T-helper 22 cell (primary cell): ENCODE measurements at regions not wholly inside any gene's neighbourhood (a gene's known extent, or its start where the extent isn't known, plus 50 kb on each side); places are given as distances from the start of the nearest gene placed in this dataset.

Source experiments
- DNase-seq: peaks from one replicate; pipeline ENCODE4 v3.0.0-alpha.2; 2020; ENCODE audit warnings: low read depth

DNA sequence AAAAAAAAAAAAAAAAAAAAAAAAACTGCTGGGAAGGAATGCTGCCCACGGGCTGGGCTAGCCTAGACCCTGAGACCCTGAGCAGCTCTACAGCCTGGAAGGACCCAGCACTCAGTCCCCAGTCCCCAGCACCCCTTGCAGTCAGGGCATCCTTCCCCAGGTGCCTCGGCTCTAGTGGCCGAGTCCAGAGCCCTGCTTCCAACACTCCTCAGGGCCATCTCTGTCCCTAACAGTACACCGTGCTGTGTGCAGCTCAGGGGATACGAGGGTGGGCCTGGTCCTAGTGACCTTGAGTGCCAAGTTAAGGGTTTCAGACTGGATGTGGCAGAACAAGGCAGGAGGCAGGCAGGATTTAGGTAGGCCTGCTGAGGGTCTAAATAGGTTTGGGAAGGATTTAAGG, 50.2 kb upstream of the LRP8 start:
- no peak for DNase-seq

DNA sequence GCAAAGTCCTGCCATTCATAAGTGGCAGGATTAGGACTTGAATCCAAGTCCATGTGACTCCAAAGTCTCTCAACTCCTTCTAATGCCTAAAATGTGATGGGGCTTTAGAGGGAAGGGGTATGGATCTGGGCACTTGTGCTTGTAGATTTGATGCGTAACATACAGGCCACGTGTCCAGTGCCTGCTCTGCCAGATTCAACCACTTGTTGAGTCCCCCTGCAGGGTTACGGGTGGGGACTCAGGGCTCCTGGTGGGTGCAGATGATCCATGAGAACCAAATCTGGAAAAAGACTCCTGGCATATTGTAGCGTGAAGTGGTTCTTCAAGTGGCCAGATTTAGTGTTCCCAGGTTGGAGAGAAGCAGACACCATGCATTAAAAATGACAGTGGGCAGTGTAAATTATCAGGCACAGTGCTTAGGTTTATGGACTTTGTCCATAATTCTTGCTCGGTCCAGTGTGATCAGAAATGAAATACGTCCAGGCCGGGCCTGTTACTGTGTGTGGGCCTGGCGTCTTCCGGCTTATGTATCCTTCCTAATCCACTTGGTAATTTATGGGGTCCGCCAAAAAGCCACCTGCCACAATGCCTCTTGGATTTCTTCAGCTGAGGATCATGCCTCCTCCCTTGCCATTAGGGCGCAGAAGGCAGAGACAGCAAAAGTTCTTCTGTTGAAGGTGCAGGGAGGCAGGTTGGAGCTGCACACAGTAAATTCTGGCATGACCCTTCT, 51.2 kb upstream of the LRP8 start:
- no peak for DNase-seq

DNA sequence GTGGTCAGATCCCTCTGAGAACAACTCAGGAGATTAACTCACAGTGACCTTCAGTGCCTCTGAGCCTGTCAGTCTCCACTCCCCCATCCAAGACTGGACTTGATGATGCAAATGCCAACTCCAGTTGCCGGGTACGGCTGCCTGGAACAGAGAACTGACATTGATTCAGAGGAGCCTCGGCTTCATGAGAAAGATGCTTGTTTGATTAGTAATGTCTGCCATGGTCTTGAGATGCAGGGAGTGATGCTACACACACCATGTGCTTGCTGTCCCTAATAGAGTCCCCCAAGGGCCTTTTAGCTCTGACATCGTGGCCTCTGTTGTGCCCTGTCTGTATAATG, 51.8 kb upstream of the LRP8 start:
- DNase-seq = no peak

DNA sequence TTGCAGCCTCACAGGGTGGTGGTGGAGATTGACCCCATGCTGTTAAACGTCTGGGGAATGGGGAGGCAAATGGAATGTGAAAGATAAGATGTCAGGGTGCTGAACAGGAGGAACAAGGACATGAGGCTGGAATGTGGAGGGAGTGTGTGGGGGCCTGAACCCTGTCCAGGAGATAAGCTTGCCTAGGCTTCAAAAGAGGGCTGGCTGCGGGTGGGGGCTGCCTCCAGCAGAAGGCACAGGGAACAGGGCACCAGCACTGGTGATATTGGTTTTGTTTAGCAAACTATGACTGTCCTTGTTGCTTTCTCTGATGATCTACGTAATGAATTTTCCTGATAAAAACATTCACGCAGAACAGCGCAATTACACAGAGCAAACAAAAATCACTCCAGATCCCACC, 52.4 kb upstream of the LRP8 start:
- DNase-seq = no peak

DNA sequence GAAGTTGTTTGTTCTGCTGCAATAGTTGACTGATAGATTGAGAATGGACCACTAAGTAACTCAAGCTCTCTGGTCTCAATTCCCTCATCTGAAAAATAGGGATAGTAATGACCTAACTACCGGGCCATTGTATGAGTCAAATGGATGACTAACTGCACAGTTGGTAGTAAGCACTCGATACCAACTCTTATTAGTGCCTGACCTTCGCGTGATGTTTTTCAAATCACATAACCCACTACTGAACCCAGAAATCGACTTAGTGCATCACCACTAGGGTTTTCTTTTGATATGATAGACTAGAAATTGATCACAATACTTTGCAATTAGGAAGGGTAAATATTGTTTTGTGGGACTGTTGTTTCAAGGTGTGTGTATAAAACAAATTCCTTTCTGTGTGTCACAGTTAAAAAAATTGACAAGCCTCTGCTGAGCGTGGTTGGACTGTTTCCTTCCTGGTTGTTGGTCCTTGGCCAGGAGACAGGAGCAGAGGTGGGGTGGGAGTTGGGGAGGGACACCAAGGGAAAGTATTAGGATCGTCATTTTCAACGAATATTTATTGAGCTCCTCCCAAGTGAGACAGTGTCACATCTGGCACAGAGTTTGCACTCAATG, 54.0 kb upstream of the LRP8 start:
- no peak for DNase-seq

DNA sequence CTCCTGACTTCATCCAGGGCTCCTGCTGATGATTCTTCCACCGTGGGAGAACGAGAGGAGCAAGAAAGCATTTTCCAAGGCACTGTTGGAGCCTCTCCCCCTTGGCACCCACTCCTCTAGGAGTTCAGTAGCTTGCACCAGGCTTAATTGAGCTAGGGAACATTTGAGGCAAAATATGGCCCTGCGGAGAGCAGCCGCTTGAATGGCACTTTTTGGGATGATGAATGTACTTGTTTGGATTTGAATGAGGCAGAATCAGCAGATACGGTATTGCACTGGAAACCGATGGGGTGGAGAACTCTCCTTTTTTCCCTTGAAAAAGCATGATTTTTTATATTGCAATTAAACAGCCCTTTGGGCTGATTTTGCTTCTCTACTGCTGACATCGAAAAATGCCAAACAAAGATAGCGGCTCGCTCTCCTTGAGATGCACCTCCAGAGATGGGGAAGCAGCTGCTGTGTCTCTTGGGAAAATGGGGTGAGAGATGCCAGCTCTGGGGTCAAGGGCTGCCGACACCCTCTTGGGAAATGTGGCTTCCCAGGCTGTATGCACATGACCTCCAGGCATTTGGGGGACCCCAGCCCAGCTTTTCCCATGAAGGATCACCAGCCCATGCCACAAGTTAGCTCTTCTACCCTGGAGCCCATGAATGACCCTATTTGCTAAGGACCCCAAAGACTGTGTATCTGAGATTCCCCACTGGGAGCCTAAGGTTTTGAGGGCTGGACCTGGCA, 55.4 kb upstream of the LRP8 start:
- no peak for DNase-seq

DNA sequence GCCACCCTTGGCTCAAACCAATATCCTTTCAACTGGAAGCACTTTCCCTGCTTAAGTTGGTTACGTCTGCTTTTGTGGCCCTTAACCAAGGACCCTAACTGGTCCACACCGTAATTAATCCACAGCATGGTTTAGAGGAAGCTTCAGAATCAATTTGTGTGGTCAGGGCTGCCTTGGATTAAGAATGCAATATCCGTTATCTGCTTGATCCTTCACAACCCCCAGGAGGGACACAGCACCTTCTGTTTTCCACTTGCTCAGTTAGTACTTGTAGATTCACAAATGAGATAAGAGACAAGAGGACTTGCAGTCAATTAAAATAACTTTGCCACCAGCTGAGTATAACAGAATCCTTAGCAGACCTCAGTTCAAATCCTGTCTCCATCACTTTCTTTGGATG, 56.9 kb upstream of the LRP8 start:
- DNase-seq = no peak

DNA sequence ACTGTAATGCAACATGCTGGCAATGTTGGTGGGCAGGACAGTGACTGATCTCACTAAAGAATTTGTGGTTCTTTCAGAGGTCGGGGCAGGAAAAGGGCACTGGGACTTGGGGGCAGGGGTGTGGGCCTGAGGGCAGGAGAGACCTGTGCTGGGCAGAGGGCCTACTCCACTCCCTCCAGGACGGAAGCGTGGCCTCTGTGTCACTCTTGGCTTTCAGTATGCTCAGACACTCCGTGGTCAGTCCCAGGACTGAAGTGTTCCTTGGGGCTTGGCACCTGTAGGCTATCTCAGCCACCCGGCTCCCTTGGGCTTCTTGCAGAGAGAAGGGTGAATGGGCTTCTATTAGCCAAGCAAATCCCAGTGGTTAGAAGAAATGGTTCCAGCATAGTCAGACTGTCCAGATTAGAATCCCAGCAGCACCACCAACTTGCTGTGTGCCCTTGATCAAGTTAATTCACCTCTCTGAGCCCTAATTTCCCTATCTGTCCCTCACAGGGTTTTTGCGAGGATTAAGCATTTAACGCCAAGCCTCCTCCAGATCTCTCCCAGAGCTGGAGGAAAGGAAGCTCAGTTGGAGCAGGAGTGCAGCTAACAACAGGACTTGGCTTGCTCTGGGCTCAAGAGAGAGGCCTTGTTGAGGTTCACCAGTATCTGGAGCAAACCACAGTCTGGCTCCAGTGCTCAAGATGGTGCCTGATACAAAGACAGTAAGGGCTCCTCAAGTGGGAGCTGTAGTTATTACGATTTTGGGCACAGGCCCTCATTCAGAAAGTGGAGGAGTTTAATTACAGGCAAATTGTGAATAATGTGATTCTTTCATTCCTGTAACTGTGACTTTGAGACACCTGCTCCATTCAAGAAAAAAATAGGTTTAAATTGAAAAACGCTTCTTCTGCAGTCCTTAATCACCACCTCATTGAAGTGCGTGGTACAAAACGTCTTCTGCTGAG, 57.7 kb upstream of the LRP8 start:
- no peak for DNase-seq

DNA sequence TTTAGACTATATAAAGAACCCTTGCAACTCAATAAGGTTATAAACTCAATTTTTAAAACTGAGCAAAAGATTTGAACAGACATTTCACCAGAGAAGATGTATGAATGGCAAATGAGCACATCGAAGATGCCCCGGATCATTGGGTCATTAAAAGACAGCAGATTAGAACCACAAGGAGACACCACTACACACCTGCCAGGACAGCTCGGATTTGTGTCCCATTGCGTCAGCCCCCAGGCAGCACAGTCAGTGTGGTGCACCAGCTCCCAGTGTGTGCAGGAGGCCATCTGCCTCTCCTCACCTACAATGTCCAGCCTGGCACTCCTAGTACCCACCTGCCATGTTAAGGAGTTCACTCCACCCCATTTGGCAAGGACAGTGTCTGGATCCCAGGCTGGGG, 61.1 kb upstream of the LRP8 start:
- no peak for DNase-seq

DNA sequence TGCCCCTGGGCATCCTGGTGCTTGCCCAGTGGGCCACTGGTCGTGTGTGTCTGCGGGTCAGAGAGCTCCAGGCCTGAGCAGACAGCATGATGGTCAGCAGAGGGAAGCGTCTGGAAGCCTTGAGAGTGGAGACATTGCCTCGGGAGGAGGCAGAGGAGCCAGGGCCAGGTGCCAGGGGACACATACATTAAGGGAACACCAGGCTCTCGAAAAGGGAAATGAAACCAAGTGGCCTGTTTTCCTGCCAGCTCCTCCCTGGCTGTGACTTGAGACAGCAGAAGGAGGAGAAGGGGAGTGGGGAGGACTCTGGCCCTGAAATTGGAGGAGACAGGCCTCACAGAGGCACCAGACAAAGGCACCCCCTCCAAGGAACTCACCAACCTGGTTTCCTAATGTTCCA, 62.4 kb upstream of the LRP8 start:
- DNase-seq = no peak

DNA sequence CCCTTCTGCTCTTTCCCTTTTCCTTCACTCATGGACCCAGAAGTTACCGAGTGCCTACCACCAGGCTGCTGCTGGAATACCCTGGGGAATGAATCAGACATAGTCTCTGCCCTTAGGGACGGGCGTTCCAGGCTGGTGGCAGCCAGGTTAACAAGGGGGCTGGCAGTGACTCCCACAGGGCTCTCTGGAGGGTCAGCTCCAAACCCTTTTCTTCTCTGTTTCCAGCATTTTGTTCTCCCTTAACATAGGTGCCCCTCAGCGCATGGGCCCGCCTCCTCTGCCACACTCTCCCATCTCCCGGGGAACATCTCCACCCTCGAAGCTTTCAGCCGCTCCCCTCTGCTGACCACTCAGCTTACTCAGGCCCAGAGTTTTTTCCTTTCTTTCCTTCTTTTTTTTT, 62.9 kb upstream of the LRP8 start:
- DNase-seq = no peak

DNA sequence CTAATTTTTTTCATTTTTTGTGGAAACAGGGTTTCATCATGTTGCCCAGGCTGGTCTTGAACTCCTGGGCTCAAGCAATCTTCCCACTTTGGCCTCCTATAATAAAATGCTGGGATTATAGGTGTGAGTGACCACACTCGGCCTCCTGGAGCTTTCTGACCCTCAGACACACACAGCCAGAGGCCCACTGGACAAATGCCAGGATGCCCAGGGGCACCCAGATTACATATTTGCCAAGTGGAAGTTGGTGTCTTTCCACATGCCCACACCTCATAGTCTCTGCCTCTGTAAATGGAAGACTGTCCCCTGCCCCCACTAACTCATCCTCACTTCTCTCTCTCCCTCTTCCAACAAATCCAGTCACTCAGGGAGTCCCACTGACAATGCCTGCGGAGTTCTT, 63.4 kb upstream of the LRP8 start:
- DNase-seq = no peak

DNA sequence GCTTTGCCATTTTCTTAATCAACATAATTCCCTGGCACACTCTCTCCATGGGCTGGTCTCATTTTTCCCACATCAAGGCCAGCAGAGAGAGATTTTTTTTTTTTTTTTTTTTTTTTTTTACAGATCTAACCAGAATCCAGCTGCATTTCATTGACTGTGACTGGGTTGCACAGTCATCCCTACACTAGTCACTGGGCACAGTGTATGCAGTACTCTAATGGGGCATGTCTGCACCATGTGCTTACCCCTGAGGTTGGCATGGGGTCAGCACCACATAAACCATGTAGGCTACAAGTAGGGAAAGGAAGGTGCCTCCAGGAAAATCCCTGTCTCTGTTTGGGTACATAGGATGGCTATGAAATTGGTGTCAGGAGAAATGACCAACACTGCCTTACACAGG, 64.1 kb upstream of the LRP8 start:
- DNase-seq = no peak

DNA sequence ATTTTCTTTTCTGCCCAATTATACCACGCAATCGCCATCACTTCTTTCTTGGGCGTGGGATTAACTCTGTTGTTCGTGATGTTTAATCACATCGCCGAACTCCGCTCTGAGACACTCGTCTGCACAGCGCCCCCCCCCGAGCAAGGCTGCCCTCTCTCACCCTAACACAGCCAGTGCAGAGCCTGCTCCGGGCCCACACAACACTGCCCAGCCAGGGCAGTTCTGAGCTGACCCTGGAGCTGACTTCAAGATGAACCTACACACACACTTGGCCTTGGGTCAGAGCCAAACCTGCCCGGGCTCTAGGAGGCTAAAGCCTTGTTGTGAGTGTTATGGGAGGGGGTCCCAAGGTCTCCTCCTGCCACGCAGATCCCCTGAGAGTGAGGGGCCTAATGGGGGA, 64.6 kb upstream of the LRP8 start:
- no peak for DNase-seq

DNA sequence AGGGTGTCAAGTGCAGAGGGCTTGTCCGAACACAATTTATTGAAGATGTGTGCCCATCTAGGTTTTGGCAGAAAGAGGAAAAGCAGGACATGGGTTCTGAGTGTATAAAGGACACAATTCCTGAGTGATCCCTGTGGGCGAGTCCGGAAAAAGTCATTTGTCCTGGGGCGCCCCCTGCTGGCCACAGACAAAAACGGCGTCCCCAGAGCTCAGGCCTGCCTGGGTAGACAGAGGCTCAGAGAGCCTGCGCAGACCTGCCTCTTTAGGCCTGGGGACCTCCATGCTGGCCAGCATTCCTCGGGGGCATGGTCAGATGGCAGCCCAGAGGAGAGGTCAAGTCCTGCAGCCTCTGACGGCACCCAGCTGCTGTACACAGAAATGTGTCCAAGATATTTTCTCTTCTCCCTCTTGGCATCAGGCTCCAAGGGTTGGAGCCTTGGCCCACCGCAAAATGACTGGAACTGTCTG, 65.5 kb upstream of the LRP8 start:
- peak; percentile 36 for DNase-seq

DNA sequence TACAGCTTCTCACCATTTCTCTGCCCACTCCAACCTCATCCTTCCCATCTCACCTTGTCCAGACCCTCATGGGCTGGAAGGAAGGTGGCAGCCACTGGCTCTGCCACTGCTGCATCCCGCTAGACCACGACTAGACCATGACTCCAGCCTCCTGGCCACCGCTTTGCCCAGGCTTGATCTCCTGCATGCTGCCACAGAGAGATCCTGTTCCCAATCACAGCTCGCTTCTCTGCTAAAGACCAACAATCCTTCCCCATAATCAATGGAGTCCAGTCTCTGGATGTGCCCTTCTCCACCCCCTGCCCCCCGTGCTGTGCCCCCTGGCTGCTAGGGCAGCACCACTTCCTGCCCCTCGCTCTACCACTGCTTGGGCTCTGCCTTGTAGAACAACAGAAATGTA, 64.9 kb upstream of the DMRTB1 start:
- no peak for DNase-seq

DNA sequence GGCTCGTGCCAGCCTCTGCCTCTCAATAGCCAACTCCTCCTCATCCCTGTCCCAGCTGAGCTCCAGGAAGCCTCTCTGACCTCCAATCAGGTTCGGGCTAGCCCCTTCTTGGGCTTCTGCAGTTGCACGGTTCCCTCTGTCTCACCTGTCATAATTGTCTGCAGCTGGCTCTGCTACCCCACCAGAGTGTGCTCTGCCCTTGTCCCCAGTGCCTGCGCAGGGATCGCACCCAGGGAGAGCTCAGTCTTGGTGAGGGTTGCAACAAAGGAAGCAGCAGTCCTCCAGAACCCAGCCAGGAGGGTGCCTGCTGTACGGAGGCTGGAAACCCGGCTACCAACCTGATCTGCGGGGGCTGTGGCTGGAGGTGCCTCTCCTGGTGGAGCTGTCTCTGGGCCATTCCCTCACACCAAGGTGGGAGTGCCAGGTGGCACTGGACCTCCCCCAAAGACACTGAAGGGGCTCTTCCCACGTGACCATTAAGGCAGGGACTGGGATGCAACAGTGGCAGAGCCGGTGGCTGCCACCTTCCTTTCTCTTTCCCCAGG, 63.5 kb upstream of the DMRTB1 start:
- DNase-seq = no peak

DNA sequence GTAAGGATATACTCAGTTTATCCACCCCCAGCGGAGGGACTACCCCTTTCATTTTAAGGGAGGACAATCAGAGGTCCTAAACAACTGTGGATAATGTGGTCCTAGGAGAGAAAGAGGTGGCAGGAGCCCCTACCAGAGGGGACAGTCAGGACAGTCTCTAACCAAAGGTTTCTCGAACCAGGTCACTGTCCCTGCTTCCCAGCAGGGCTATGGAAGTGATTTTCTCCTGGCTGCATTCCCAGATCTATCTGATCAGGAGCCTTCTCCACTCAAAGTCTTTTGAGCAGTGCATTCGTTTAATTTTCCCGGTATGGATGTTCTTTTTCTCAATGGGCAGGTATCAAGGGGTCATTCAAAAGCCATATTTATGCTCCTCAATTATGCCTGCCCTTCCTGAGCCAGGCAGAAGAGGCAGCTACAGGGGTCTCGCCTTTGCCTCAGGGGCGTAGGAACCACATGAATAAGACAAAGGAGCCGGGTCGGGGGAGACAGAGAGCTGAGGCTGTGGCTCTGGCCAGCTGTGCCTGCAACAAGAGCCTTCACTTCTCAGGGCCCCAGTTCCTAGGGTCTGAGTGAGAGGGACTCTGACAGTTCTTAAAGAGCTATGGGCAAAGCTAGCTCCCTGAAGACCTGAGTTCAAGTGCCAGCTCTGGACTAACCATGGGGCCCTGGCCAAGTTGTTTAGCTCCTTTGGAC, 62.5 kb upstream of the DMRTB1 start:
- DNase-seq = no peak

DNA sequence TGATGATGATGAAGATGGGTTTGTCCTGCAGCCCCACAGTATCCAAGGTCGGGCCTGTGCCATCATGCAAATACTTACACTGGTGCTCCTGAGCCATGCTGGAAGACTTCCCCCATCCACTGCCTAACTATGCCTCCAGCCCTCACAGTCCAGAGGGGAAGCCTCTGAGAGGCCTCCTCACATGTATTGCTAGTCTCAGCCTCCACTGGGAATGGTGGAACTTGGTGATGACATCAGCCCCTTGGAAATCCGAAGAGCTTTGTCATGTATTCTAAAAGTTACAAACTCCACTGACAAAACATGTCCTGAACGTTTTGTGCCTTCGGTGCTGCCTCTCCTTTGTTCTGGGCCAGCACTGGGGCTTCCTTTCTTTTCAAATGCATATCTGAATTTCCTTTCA, 61.1 kb upstream of the DMRTB1 start:
- DNase-seq = no peak

DNA sequence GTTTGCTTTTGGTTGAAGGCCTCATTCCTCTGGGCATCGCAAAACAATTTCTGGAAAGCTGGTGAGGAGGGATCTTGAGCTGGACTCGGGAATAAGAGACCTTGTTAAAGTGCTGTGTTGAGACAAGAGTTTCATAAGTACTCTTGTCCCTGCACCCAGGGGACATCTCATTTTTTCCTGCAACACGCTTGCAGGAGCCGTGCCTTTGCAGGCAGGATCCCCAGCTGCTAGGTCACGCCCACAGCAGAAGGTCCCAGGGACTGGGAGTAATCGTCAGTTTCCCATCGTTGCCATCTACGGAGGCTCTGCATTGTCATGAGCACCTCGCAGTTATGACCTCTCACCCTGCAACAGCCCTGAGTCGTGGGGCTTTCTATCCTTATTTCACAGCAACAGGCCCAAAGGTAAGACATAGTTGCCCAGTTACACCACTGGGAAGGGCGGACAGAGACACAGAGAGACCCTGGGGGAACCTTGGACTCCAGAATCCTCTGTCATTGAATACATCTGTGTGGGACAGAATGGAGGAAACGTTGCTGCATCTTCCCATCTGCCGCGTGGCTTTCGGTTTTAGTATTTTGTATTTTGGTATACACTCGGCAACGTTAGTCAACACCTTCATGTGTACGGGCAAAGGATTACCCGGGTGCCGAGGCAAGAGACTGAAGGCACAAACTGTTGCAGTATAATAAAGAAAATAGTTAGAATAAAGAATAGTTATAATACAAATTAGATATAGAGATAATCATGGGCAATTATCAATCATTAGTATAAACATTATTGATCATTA, 60.4 kb upstream of the DMRTB1 start:
- DNase-seq = no peak
